ENCODE measurements at regions not wholly inside any gene's neighbourhood (a gene's known extent, or its start where the extent isn't known, plus 50 kb on each side); places are given as distances from the start of the nearest gene placed in this dataset.

- in situ Hi-C loops (cut with MboI): no loop called here
- no peaks in the 10 kb centered on the region for H3K27me3 ChIP-seq (ENCODE audit: control insufficient read depth in 2 of 2, insufficient read depth in 2 of 2, low read length in 2 of 2)
- no peaks in the 10 kb centered on the region for H3K36me3 ChIP-seq (ENCODE audit: control insufficient read depth, insufficient read depth, low read length)
- no peaks in the 10 kb centered on the region for H3K4me1 ChIP-seq (replicated peaks in 1 of 2; ENCODE audit: control insufficient read depth in 2 of 2, insufficient read depth in 2 of 2, low read length in 2 of 2)
- ChIA-PET POLR2A (no interaction called here), CTCF (ENCODE audit: low intra/inter-chr PET ratio) (no interaction called here)
- H3K9me1 ChIP-seq (ENCODE audit: control insufficient read depth, insufficient read depth, low read length): no peaks in the 10 kb centered on the region
- H3K9ac ChIP-seq (ENCODE audit: insufficient read depth in 1 of 2, low read depth in 2 of 2, low read length in 2 of 2): no peak overlapping the region
- no peak overlapping the region for H3K27ac ChIP-seq (ENCODE audit: extremely low read depth, low read depth, low read length)
- H3K79me2 ChIP-seq (ENCODE audit: control insufficient read depth, insufficient read depth, low read length): no peaks in the 10 kb centered on the region
- FAIRE-seq (no peak), DNase-seq (ENCODE audit: extremely low read depth in 1 of 4, low spot score in 3 of 4) (no peak), ATAC-seq (no peak)
- H2AFZ ChIP-seq (ENCODE audit: low read depth, low read length): no peak overlapping the region
- BruUV-seq (replicated peaks): no TSS peak
- intact Hi-C loops (cut with micrococcal nuclease): no loop called here
- H3K4me3 ChIP-seq: no peak overlapping the region
- no peaks in the 10 kb centered on the region; the same call in 1 of the 2 replicates for H3K9me3 ChIP-seq (replicated peaks; ENCODE audit: control insufficient read depth, insufficient read depth, low read depth, low read length)
- H4K20me1 ChIP-seq (replicated peaks; ENCODE audit: control insufficient read depth, insufficient read depth, low read length): no peaks in the 10 kb centered on the region
- TF ChIP-seq HOMEZ (CRISPR knock-in tag; IDR thresholded peaks at IDR 0.05) (no peak), ZNF232 (CRISPR knock-in tag; IDR thresholded peaks at IDR 0.05) (no peak), ETV5 (CRISPR knock-in tag; IDR thresholded peaks at IDR 0.05; ENCODE audit: low read depth) (no peak), FOXJ2 (tag; IDR thresholded peaks at IDR 0.05) (no peak), ZFPM2 (CRISPR knock-in tag; IDR thresholded peaks at IDR 0.05) (no peak), ZNF347 (CRISPR knock-in tag; IDR thresholded peaks at IDR 0.05; ENCODE audit: low read depth) (no peak), RFX5 (IDR thresholded peaks at IDR 0.05; ENCODE audit: low read depth, low read length) (no peak)
- no peak overlapping the region for H3K4me2 ChIP-seq (ENCODE audit: insufficient read depth, low read length)
- WGBS (ENCODE audit: insufficient coverage, low coverage, missing lambda C conversion rate): 0% methylated on average over 5 of the region's 5 CpGs
These were observed 154.4 kb downstream of the NPR3 start for GRCh38 chr5:32865475-32865874.
